NCI-H2107 treated with DMSO at 0.1 percent for 48 hours (cell line): ENCODE measurements at regions not wholly inside any gene's neighbourhood (a gene's known extent, or its start where the extent isn't known, plus 50 kb on each side); places are given as distances from the start of the nearest gene placed in this dataset.
"Not testable (repeated sequence)": the region's sequence is repeated elsewhere in the genome, so short reads cannot be mapped to it uniquely, and the experiment has no call there.

Experiments
- DNase-seq: peaks from one replicate; lab custom pipeline; 2025; ENCODE audit not compliant: unreplicated experiment; lab: John Stamatoyannopoulos, UW

DNA sequence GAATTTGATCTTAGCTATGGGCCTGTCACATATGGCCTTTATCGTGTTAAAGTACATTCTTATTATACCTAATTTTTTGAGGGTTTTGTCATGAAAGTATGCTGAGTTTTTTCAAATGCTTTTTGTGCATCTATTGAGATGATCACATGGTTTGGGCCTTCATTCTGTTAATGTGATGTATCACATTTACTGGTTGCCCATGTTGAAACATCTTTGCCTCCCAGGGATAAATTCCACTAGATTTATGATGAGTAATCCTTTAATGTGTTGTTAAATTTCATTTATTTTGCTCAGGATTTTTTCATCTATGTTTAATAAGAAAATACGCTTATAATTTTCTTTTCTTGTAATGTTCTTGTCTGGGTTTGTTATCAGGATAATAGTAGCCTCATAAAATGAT is 442.0 kb downstream of the MDFIC start:
- DNase-seq, result no peak

DNA sequence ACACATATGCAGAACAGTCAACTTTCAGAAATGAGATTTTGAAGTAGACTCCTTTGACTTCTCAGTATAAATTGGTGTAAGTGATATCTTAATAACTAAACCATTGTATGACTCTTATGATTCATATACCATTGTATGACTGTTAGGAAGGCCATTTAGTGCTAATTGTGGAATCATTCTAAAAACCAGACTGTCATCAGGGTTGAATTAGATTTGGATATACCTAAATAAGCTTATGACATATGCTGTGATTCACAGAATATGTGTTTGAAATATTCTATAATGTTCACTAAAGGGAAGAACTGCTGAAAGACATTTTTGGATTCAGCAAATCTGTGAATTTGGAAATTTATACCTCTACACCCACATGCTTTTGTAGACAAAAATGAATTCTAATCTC is 438.1 kb downstream of the MDFIC start:
- no peak for DNase-seq

DNA sequence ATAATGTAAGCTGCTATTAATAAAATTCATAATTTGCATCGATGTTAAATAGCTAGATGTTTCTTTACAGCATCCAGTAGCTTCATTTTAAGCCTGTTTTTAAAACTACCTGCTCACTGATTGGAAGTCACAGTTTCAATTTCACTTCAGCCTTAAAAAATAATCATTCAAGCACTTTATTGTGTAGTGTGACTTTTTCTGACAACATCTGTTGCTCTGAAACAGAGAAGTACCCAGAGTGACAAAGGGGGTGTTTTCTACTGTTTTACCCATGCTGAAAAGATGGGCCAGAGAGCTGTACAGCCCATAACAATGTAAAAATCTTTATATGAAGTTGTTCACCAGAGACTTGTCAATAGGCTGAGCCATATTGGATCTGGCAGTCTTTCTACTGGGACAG is 437.2 kb downstream of the MDFIC start:
- DNase-seq, result no peak

DNA sequence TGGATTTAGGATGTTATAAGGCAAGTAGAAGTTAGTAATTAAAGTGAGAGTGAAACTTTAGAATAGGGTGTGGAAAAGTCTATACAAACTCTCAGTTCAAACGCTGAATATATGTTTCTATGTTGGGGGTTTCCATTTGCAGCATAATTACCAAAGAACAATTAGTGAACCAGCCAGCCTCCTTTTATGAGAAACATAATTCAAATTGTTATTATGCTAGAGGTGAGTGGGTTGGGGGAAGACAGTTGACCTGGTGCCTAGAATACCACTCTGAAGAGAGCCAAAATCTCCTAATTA is 435.8 kb downstream of the MDFIC start:
- no peak for DNase-seq

DNA sequence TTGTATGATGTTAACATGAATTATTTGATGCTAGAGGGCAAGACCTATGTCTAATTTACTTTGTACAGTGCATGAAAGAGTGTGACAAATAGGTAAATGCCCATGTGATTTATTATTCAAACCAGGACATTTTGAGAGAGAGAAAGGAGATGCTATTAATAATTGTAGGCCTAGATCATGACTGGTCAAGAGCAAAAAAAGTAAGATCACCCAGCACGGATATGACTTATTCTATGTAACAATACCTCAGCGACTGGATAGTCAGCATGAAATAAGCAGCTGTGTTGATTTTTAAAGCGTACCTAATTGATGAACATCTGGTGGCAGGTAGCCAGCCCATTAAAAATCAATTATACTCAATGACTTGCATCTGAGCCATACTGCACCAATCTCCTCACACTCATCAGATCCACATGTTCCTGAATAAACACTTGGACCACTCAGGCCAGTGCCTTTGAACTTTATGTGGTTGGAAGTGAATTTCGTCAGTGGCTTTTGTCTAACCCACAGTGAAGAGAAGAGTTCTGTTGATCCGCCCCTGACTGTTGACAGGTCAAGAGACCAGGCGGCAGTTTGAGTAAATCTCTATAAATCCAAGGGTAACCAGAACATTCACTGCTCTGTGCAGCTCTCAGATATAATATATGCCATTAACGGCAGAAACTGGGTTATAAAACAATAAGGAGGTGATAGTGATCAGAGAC is 435.3 kb downstream of the MDFIC start:
- no peak for DNase-seq

DNA sequence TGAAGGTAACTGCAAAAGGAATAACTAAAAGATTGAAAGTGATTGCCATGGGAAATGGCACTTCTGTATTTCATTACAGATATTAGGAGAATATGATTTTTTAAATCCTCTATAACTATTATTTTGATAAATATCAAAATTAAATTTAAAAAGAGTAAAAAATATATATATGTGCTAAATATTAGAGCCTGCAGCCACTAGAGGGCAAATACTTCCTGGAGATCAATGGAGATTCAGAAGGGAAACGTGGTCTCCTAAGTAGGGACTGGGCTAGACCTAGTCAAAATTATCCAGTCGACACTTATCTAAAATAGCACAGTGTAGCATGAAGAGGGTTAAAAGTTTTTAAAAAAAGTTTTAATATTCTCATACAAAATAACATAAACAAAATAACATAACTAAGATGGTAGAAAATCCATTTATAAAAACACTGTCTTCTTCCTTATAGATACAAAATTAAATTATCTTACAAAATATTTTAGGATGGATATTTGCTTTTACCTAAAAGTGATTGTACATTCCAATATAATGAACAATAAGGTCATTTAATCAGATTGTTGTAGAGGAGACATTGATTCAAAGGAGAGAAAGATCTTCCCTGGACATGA is 434.3 kb downstream of the MDFIC start:
- DNase-seq, result no peak

DNA sequence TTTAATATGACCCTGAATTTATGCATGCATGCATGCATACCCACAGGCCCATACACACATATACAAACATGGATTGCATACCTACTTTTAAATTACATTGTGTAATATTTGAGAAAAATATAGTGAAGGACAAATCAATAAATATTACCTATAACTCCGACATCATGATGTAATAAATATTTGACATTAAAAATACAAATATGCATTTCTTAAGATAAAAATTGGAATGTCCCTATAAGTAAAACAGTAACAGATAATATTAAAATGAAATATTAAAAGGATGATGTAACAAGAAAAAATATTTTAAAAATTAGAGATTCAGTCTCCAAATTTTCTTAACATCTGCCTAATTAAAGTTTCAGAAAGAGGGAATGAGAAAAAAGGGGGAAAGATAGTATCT is 433.0 kb downstream of the MDFIC start:
- no peak for DNase-seq

DNA sequence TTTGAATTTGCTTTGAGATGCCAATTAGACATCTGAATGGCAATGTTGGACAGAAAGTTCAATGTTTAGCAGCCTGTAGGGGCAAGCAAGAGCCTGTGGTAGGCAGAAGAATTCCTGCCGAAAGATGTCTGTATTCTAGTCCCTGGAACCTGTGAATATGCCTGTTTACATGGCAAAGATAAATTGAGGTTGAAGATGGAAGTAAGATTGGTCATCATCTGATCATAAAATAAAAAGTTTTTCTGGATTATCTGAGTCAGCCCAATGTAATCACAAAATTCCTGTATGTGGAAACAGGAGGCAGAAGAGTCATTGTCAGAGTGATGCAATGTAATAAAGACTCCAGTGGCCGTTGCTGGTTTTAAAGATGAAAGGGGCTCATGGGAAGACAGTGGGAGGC is 430.5 kb downstream of the MDFIC start:
- DNase-seq, result no peak

DNA sequence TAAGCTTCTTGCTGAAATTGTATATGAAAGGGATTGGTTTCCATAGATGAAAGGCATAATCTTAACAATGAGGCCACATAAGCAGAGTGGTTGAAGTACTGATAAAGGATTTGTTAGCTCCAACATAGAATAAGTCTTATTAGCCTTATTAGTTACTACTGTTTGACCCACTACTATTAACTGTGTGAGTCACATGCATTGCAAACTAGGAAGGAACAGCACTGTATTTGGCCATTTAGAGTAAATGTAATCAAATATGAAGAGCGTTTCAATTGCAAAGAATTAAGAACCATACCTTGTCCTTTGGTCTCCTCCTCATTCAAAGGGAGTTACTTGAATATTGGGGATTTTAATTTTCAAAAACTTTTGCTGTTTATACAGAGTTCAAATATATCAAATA is 428.9 kb downstream of the MDFIC start:
- DNase-seq, result no peak

DNA sequence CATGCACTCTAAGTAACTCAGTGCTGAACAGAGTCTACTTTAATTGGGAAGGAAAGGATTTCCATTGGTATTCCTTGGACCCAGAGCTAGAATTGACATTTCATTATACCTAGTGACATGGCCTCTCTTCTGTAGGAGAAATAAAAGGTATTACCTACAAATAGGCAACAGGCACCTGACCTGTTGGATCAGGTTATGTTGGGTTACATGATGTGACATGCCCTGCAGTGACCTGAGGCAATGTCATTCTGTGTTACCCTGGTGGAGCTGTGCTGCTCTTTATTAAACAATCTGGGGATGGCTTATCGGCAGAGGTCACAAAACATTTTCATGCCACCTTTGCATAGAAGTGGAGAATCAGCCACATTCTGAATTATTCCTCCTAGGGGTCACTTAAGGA is 427.7 kb downstream of the MDFIC start:
- DNase-seq, result no peak

DNA sequence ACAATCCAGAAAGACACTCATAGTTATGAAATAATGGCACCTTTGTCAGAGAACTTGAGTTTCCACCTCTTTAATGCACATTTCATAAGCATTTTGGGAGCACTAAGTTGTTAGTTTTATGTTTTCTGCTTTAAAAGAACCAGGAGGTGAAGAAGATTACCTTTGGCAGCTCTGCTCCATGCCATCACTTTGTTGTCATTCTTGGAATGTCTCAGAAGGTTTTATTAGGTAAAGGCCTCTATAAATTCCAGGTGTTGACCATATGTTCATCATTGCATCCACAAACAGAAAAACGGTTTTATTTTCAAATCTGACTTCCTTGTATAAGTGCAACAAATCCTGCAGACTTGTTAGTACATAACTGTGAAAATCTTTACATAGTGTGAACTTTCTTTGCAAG is 424.8 kb downstream of the MDFIC start:
- DNase-seq, result no peak

DNA sequence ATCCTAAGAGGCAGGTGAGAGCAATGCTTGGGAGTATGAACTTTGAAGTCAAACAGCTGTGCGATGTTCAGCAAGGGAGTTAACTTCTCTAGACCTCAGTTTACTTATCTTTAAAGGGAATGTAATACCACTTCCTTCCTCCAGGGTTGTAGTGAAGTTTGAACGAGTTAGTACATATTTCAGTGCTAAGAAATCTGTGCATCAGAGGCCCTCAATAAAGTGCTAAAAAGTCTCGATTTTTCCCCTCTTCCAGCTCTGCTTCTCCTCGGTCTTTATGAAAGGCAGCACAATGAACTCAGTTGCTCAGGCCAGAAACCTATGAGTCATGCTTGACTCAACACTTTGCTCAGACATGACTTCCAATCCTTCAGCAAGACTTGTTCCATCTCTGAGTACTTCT is 418.9 kb downstream of the MDFIC start:
- no peak for DNase-seq

DNA sequence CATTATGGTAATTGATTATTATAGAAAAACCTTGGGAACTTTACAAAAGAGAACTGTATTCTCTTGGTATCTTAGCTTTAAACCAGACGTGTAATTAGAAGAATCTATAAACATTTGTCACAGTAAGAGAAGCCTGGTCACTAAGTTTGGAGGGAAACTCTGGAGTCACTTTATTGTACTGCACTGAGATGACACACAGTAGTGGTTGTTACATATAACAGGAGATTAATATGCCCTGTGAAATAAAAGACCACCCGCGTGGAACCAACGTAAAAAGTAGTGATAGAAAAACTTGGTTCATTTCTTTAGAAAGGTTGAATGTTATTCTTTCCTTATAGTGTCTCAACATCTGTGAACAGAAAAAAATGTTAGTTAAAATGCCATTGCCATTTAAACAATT is 416.1 kb downstream of the MDFIC start:
- DNase-seq, result no peak

DNA sequence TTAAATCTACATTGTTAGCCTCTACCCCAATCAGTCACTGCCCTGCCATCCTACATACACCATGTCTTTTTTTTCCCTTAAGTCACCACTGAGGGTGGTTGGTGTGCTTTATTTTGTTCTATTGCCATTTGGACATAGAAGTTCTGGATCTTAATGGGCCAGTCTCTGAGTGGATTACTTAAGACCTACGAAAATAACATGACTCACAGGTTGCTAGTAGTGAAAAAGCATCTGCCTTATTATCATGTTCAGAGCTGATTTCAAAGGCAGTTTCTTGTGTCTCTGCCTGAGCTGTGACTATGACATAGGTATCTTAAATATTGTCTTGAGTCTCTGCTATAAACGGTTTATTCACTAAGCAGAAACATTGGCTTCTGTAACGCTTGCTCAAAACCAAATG is 410.8 kb downstream of the MDFIC start:
- no peak for DNase-seq

DNA sequence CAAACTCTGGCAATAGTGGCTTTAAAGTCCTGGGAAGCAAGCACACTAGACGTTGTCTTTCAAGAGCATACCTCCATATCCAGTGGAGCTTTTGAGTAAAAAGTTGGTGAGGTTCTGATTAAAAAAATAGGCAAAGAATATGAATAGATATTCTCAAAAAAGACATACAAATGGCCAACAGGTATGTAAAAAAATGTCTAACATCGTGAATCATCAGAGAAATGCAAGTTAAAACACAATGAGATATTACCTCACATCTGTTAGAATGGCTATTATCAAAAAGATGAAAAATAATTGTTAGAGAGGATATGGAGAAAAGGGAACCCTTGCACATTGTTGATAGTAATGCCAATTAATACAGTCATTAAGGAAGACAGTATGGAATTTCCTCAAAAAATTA is 407.1 kb downstream of the MDFIC start:
- no peak for DNase-seq

DNA sequence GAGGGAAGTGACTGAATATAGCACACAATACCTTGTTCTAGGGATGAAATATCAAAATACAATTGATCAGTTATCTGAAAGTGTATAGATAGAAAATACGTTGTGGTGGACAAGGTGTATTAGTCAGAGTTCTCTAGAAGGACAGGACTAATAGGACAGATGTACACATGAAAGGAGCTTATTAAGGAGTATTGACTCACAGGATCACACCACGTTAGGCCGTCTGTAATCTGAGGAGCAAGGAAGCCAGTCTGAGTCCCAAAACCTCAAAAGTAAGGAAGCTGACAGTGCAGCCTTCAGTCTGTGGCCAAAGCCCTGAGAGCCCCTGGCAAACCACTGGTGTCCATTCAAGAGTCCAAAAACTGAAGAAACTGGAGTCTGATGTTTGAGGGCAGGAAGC is 406.1 kb downstream of the MDFIC start:
- DNase-seq, result no peak

DNA sequence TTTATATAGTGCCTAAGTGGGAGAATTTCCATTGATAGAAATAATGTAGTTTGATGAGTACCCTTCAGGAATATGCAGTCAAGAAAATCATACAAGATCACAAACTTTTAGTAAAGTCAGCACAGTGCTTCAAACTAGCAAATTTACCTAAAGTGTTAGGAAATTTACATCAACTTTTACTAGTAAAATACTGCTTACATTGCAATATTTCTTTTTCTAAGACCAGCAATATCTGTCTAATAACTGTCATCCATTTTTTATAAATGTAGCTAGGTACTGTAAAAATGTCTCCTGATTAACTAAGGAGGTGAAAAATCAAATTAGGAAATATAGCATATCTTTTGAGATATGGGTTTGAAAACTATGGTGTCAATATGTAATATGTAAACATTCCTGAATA is 405.4 kb downstream of the MDFIC start:
- DNase-seq, result no peak

DNA sequence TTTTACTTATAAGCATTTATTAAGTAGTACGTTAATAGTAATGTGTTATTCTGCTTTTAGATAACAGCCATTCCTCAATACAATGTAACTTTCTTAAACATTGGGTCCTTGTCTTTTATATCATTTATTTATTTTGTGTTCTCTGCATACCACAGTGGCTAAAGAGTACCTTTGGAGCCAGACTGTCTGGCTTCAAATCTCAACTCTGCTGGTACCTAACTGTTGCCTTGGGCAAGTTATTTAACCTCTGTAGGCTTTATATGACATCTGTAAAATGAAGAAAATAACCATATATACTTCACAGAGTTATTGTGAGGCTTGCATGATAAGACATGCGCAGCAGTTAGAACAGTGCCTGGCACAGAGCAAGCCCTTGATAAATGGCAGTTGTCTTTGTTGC is 397.6 kb downstream of the MDFIC start:
- DNase-seq, result no peak

DNA sequence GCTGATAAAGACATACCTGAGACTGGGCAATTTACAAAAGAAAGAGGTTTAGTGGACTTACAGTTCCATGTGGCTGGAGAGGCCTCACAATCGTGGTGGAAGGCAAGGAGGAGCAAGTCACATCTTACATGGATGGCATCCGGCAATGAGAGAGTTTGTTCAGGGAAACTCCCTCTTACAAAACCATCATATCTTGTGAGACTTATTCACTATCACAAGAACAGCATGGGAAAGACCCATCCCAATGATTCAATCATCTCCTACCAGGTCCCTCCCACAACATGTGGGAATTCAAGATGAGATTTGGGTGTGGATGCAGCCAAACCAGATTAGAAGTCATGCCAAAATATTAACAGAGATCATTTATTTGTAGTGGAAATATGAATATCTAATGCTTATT is 388.4 kb downstream of the MDFIC start:
- not testable (repeated sequence) for DNase-seq

DNA sequence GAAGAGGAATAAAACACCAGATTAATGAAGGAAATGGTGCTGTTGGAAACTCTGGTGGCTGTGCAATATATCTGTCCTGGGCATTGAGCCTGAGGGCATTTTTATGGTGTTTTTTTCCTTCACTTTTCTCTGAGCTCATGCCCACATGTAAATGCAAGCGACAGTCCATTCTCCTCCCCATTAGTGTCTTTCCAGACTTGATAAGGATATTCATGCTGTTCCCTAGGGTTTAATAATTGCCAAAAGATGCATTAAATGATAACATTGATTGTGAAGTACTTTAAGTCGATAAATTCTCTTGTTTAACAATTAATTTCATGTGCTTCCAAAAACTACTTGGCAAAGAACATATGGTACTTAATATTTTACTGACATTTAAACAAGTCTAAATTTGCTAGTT is 384.7 kb downstream of the MDFIC start:
- no peak for DNase-seq

DNA sequence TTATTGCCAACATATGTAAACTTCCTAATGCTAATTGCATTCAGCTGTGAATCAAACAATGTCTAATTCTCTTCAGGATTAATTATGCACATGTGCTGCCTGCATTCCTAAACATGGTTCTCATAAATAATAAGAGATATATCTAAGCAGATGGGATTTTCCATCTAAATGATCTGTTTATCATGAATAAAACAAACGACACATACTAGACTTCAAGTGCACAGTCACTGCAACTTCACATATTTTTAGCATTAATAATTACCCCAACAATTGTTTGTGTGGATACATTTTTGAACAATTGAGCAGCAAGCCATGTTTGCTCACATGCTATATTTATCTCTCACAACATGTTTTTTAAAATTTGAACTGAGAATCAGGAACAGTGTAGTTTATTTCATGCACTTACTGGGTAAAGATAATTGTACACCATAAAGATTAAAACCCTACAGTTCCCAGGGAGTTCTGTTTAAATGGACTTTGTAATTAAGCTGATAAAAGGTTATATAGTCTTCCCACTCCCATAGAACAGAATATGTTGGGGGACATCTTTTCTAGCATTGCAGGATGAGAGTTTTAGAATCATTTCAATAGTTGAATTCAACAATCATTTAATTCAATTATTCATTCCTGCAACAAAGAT is 378.5 kb downstream of the MDFIC start:
- no peak for DNase-seq

DNA sequence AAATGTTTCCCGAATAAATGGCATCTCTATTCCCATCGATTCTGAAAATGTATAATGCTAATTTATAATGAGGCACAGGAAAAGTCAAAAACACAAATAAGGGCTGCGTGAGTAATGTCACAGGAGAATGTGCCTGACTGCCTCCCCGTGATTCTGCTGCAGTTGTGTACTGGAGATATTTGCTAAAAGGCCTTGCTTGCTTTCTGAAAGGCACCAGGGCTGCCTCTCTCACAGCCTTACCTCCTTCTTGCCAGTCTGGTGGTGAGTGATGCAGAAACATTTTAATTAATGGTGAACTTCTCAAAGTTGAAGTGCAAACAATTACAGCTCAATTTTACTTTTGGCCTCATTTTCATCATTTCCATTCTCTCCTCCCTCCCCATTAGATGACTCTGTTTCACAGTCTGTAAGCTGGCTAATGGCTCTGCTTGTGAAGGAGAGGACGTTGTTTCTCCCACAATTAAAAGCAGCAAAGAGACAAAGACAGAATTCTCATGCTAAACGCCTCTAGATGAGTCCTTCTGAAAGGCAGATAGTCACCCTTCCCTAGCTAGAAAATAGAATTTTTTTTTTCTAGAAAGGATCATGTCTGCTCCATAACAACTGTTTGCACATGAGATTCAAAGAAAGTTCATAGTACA is 377.6 kb downstream of the MDFIC start:
- no peak for DNase-seq
